ENCODE measurements at regions not wholly inside any gene's neighbourhood (a gene's known extent, or its start where the extent isn't known, plus 50 kb on each side); places are given as distances from the start of the nearest gene placed in this dataset.
"Not testable (repeated sequence)": the region's sequence is repeated elsewhere in the genome, so short reads cannot be mapped to it uniquely, and the experiment has no call there.

- DNase-seq, result no peak
Observed at GRCh38 chr12:107378609-107379008, 285.3 kb upstream of the CRY1 start.

GRCh38 chr12:107379142-107379851, 285.9 kb upstream of the CRY1 start:
- DNase-seq, result not testable (repeated sequence)

- no peak for DNase-seq
Observed at GRCh38 chr12:107379852-107380567, 286.7 kb upstream of the CRY1 start.

DNA sequence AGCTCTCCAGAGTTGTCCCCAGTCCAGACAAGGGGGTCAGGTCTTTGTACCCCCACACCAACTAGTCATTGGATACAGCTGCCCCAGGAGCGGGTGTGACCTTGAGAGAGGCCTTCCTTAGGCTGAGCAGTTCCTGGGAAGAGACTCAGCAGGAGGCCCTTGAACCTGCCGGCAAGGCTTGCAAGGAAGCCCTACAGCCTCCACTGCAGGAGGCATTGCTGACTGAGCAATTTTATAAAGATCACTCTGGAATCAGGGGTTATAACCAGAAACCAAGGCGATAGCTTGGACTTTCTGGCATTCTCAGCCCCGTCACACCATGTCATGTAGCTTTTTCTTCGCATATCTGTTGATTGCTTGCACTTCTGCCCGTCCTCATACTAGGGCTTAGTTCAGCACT, 291.3 kb upstream of the CRY1 start:
- no peak for DNase-seq

GRCh38 chr12:107385509-107385908, 292.2 kb upstream of the CRY1 start:
- no peak for DNase-seq

GRCh38 chr12:107386569-107386968, 293.2 kb upstream of the CRY1 start:
- DNase-seq, result no peak

DNA sequence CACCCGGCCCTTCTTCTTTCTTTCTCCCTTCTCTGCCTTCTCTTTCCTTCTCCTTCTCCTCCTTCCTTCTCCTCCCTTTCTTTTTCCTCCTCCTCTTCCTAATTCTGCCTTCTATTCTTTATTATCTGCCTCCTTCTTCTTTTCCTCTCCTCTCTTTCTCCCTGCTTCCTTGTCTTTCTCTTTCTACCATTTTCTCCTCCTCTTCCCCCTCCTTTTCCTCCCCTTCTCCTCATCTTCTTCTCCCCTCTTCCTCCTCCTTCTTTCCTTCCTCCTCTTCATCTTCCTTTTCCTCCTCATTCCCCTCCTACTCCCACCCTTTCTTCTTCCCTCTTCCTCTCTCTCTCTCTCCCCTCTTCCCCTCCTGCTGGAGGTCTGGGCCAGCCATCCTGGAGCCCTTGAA, 294.9 kb upstream of the CRY1 start:
- DNase-seq, result no peak

DNA sequence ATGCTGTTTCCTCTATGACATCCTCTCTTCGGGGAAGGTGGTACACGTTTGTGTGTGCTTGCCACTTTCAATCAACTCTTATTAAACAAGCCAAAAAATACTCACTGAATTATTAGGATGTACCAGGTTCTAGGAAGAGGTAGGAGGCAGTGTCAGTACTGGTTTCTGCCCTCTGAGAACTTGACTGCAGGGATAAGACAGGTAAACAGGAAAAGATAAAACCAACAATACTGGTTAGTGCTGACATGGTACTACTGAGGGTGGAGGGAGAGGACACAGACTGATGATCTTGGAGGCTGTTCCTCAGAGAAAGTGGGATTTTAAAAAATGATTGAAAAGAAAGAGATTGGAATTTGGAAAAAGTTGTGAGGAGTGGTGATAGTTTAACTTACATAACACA, 295.2 kb upstream of the PWP1 start:
- DNase-seq, result no peak

- DNase-seq, result no peak
Observed at GRCh38 chr12:107393043-107393717, 292.4 kb upstream of the PWP1 start.

GRCh38 chr12:107394693-107395092, 290.9 kb upstream of the PWP1 start:
- no peak for DNase-seq

- no peak for DNase-seq
Observed at GRCh38 chr12:107395817-107396216, 289.8 kb upstream of the PWP1 start.

DNA sequence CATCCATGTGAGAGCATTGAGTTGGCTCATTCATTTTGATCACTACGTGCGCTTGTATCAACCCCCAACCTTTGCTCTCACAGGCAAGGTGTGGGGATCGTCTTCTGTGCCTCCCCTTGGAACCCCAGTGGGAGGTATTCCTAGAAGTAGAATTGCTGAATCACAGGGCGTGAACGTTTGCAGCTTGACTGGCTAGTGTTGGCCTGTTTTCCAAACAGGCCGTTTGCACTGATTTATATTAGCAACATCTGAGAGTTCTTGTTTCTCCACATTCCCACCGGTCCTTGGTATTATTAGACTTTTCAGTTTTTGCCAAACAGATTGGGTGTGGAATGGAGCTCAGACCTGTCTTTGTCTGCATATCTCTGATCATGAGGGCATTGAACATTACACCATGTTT, 288.6 kb upstream of the PWP1 start:
- no peak for DNase-seq

DNA sequence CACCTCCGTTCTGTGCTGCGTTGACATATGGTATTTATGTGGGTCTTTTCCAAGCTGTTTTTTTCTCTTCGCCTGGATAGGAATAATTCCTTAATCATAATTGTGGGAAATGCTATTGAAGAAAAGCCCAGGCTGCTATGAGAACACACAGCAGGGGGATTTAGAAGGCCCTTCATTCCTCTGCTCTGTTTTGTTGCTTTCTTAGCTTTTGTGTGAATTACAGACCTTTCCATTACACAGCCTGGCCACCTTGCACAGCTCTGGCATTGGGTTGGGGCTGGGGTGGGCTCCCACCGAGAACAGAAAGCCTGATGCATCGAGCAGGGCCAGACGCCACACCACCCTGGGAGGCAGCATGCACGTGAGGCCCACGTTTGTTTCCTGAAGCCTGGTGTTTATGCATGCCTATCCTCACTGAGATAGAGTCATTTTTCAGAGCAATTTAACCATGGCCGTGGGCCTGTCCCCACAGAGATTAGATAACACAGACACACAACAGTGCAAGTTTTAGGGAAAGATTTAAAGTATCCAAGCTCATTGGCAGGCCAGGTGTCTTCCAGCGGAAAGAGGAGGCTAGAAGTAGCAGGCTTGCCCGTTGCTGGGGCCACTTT, 287.6 kb upstream of the PWP1 start:
- no peak for DNase-seq

- DNase-seq, result no peak
Observed at GRCh38 chr12:107399046-107399445, 286.6 kb upstream of the PWP1 start.

- no peak for DNase-seq
Observed at GRCh38 chr12:107400686-107401447, 284.7 kb upstream of the PWP1 start.

DNA sequence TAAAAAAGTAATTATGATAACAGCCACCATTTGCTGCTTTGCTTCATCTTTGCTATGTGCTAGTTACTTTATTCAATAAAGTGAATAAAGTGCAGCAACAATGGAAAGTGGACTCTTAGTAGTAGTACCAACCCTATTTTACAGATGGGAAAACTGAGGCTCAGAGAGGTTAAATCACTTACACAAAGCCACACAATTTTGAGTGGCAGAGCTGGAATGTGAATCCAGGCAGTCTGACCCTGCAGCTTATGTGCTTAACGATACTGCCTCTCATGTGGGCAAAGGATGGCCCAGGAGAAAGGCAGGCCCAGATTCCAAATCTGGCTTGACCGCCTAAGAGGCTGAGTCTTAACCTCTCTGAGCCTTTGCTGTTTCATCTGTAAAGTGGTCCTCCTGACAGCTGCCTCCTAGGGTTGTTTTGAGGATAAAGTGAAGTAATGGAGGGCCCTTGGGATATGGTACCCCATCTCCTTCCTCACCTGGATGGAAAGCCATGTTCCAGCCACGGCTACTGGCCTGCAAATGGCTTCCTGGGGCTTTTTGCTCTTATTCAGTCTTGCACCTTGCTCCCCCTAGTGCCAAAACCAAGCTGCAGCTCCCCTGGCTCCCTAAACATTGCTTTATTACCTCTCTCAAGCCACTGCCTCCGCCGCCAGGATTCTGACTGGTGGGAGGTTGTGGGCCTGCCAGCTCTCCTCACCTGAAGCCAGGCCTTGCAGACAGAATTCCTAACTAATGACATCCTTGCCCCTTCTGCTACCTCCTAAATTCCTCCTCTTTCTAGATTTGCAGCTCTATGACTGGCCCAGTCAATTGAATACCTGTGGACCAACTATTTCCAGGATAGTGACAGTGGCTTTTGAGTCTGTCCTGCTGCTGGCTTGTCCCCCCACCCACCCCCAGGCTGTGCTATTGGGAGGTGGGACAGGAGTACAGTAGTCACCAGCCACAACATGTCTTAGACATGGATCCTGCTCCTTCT, 283.3 kb upstream of the PWP1 start:
- DNase-seq, result peak in 1 of 2 experiments; percentile 24

- peak in 1 of 2 experiments; percentile 4 for DNase-seq
Observed at GRCh38 chr12:107404981-107405380, 280.6 kb upstream of the PWP1 start.

DNA sequence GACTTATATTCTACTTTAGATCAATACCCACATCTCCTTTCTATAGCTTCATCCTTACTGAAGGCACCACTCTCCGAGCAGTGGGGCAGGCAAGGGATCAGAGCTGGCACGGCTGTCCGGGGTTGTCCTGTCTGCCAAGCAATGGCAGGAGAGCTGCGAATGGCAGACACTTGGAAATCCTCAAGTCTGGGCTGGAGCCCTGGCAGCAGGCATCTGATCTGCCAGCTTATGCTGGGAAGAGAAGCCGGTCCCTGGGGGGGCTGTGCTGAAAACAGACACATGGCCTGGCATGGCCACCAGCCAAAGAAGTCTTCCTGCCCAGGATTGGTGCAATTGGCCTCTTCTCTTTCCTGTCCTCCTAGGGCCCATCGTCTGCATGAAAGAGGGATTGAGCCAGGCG, 280.2 kb upstream of the PWP1 start:
- peak; percentile 13 to 73 for DNase-seq

DNA sequence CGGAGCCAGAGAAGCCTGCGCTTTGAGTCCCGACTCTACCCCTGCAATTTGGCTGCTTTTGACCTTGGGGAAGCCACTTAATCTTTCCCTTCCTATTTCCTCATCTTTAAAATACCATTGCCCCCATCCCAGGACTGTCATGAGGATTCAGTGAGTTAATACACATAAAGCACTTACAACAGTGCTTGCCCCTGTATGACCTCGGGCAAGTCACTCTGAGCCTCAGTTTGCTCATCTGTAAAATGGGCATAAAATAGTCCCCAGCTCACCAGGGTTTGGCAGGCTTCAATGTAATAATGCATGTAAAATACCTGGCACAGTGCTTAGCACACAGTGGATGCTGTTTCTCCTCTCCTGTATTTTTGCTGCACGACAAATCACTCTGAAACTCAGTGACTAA, 278.7 kb upstream of the PWP1 start:
- DNase-seq, result no peak

- no peak for DNase-seq
Observed at GRCh38 chr12:107411792-107412535, 273.6 kb upstream of the PWP1 start.

DNA sequence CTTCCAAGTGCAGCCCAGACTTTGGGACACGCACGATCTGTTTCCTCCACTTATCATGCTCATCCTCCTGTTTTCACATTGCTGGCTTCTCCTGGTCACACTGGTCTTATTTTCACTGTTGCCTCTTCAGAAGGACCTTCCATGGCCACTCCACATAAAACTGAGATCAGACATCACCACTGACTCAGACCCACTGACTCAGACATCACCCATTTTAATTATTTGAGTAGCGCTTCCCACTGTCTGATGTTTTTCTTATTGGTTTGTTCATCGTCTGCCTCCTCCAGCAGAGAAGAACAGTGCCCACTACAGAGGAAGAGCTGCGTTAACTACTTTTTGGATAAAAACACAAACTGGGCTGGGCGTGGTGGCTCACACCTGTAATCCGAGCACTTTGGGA, 270.5 kb upstream of the PWP1 start:
- DNase-seq, result no peak
